ENCODE measurements at regions not wholly inside any gene's neighbourhood (a gene's known extent, or its start where the extent isn't known, plus 50 kb on each side); places are given as distances from the start of the nearest gene placed in this dataset.

DNA sequence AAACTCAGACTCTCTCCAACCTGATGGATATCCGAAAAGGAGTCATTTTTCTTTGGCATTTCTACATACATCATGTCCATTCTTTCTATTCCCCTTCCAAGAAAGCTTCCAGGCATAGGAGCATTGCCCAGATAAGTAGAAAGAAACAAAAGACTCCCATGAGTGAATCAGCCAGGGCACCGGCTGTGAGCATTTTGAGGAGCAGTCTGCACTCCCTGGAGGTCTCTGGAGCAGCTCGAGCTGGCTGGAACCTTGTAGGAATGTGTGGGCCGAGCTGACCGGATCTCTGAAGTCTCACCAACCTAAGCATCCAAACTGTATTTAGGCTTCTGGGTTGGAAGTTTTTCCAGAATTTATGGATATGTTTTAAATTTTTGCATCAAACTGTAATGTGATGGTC is 161.4 kb upstream of the TRPC7 start:
- no peak for ATAC-seq

DNA sequence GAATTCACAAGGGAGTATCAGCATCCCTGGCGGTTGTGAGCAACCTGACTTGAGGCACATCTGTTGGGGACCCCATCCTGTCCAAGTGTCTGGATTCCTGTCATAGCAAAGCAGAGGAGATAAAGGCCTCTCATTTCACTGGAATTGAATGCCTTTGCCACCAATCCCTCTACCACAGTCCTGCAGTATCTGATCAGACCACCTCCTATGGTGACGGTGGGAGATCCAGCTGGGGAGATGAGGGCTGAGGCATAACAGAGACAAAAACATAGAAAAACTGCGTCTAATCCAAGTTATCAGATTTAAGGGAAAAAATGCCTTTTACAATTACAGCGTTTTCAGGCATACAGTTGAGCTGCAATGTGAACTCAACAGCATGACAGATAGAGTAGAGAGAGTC is 160.7 kb upstream of the TRPC7 start:
- ATAC-seq = no peak

DNA sequence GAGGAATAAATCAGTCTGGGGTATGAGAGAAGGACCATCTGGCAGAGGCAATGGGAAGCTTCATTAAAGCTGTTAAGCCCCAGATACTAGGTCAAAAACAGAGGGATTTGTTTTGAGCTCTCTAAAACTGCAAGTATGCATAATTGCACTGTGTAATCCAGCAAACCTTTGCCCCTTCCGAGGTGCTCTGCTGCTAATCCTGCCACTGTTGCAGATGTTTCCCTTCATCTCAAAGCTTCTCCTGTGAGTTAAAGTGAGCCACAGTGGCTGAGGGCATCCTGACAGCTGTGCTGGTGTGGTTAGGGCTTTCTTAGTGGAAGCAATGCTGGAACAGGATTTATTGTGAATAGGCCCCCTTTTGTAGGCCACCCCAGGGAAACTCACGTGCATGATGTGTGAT is 160.3 kb upstream of the TRPC7 start:
- no peak for ATAC-seq

DNA sequence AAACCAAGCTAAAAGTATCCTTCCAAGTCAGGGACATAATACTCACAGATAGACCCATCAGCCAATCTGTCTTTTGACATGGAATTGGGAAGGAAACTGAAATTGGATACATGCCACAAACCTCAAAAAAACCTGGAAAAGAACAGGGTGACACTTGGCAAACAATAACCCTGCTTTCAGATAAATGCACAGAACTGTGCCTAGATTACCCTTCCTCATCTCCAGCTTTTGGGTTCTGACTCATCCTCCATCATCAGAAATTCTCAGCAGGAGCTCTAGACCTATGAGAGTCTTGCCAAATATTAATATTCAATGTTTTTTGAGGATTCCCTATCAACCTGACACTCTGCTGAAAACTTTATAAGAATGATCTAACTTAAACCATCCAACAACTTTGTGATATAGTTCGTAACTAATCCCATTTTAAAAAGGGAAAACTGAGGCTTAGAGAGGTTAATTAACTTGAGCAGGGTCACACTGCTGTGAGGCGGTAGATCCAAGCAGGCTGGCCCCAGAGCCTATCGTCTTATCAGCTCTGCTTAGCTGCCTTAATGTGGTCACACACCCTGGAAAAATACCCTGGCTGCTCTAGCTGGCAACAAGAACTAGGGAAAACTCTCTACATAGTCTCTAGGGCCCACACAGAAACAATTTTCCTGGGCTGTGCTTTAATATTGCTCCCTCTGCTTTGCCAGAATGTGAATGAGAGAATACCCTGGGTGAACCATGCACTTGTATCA is 157.0 kb upstream of the TRPC7 start:
- no peak for ATAC-seq

DNA sequence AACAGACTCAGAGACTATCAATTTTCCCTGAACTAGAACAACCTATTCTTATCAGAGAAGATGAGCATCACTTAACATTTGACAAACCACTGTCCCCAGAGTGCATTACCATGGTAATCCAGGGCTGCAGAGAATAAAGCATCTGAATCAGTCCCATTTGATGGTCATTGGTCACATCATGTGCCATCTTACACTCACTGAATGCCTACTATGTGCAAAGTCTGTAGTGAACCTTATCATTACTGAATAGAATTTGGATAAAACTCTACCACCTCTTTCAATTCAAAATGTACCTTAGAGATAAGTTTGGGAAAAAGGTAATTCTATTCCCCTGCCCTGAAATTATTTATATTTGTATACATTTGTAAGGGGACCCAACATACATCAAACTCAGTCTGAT is 156.4 kb upstream of the TRPC7 start:
- no peak for ATAC-seq

DNA sequence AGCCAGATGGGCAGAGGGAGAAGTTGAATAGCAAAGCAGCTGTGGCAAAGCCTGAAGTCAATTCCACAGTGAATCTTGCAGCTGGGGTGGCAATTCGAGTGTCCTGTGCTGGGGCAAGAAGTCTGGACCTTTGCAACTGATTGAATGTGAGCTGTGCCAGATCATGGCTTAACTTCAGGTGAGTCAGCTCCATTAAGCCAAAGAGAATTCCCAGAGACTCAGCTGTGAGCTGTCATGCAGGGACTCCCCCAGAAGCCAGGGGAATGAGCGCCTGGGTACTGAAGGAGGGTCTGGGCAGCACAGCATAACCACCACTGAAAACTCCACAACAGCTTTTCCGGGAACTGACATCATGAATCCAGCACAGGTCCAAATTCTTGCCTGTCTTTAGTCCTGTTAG is 153.5 kb upstream of the TRPC7 start:
- ATAC-seq = no peak

DNA sequence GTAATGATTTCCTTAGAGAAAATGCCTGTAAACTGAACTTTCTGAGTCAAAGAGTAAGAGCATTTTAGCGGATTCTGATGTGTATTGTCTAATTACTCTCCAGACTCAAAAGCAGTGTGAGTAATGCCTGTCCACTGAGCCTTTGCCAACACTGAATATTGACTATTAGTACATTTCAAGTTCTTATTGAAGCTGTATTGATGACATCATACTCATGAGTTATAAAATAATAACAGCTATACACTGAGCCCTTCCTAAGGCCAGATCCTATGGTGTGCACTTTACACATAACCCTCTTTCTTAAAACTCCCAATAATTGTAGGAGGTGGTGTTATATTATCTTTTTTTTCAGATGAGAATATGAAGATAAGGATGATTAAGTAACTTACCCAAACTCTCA is 152.8 kb upstream of the TRPC7 start:
- ATAC-seq = no peak

DNA sequence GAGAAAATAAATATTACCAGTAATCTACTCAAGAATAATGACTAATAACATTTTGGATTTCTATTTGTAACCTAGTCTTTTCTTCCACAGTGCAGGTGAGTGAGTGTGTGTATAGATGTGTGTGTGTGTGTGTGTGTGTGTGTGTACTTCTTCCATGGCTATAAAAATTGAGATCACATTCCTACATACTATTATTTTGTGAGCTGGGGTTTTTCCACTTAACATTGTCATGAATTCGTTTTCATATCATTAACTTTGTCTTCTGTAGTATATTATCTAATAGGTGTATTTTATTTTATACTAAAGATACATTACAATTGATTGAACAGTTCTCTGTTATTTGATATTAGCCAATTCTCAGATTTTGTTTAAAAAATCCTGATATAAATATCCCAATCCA is 152.4 kb upstream of the TRPC7 start:
- ATAC-seq = no peak

DNA sequence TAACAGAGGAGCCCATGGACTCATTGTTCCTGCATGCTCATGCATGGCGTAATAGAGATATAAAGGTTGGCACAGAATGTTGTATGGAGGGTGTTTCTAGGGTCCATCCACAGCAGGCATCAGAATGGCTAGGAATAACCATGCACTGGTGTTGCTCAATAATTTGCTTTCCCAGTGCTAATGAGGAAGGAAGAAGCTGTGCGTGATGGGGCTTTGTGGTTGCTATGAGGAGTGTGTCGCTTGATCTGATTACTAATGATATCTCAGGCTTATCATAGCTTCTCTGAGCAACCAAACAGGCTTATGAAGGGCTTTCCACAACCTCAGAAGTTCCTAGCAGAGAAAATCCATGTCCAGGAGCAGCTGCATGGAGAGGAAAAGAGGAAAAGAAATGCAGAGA is 151.3 kb upstream of the TRPC7 start:
- no peak for ATAC-seq

DNA sequence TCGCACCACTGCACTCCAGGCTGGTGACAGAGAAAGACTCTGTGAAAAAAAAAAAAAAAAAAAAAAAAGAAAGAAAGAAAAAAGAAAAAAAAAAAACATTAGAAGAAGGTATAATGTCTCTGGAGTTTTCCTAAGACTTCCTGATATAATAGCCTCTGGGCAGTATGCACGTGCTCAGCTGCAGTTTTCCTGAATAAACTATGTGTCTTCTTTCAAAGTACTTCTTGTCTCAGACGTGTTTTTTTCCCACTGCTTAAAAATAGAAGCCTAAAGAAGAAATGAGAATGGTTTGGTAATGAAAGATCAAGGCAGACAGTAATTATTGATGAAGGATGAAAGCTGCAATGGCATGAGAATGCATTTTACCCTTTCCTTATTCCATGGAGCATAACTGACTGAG is 148.1 kb upstream of the TRPC7 start:
- ATAC-seq = no peak

DNA sequence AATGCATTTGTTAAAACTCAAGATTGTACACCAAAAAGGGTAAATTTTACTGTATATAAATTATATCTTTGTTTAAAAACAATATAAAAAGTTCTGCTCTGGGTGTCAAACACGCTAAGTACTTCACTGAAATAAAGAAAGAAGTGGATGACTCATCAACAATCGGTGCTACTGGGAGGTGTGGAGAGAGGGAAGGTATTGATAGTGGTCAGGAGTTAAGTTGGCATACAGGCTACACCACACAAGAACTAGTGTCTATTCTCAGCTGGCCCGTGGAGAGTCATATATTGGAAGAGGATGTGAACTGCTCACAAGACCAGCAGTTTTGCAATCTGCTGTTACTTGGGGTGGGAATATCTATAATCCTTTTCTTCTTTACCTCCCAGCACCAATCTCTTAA is 145.7 kb upstream of the TRPC7 start:
- ATAC-seq = no peak

DNA sequence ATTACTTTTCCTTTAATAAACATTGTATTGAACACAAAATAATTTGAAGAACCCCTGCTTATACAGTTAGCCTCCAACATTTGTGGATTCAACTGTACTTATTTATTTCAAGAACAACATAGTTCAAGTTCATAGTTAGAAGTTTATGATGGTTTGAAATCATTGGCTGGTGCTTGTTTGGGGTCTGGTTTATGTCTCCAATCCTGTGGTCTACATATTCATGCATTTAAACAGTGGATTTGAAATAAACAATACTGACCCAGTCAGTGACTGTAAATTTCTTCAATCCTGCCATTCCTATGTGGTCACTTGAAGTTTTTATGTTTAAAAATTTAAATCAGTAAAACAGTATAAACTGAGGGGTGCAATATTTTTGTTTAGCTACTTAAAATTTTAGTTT is 145.1 kb upstream of the TRPC7 start:
- no peak for ATAC-seq

DNA sequence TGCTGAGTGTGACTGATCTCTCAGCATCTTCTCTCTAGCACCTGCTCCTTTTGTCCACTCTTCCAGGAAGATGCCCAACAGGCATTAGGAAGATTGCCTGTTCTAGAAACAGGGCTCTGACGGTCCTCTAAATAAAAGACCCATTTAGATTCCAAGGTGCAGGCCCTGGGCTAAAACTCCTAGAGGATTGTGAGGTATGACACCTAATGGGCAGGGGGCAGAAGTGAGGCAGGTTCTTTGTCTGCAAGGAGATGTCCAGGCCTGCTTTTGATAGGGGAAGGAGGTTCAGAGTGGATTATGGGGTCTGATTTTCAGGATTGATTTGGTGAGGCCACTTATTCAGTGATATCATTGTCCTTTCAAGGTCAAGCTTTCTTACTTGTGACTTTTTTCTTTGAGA is 140.8 kb upstream of the TRPC7 start:
- no peak for ATAC-seq

DNA sequence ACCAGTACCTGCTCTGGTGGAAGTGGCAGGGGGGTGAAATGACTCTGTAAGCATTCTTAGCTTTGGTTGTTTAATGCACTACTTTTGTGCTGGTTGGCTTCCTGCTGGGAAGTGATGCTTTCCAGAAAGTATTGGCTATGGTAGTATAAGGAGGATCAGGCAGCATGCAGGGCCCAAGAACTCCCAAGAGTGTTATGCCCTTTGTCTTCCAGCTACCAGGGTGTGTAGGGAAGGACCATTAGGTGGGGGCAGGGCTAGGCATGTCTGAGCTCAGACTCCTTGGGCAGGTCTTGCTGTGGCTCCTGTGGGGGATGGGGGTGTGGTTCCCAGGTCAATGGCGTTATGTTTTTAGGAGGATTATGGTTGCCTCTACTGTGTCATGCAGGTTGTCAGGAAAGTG is 135.8 kb upstream of the TRPC7 start:
- no peak for ATAC-seq

DNA sequence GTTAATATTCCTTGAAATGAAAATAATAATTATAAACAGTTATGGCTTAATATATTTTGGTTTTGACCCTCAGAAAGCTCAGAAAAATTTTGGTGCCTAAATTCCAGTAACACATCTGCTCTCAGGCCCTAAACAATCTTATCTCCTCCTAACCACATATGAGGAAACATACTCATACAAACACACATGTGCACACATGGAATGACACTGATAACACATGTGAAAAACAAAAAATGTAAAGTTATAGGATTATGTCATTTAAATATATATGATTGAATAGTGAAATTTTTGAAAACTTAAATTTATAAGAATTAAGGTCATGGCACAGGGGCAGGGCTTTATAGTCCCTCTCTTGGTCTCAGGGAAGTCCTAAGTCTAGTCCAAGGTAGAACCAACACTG is 127.2 kb upstream of the TRPC7 start:
- no peak for ATAC-seq

DNA sequence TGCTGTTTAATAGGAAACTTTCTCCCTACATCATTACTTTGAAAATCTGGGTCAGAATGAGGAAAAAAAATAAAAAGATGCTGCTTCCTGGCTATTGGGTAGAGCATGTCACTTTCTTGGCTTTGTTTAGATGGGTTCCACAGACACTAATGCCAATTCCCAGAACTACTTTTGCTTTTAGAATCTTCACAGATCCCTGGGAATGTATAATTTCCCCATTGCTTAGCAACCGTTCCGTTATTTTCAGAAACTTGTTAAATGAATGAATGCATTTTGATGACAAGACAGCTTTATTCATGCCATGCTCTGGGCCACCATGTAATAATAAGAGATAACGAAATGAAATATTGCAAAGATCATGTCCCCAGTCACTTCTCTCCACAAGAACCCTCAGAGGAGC is 126.5 kb upstream of the TRPC7 start:
- no peak for ATAC-seq

DNA sequence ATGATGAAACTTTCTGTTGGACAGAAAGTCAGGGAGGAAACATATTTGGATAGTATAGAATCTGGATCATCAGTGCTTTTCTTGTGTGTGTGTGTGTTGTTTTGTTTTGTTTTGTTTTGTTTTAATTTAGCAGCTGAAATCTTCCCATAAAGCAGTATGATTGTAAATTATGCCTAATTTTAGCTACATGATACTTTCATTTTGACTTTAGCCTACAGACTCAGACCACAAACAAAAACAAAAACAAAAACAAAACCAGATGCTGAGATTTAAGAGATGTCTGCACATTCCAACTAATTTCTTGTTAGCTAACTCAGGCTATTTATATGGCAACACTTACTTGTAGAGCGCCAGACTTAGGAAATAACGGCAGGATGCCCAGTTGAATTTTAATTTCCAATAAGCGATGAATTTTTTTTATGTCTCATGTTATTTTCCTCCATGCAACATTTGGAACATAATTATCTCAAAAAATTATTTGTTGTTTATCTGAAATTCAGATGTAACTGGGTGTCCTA is 119.5 kb upstream of the TRPC7 start:
- ATAC-seq = no peak

DNA sequence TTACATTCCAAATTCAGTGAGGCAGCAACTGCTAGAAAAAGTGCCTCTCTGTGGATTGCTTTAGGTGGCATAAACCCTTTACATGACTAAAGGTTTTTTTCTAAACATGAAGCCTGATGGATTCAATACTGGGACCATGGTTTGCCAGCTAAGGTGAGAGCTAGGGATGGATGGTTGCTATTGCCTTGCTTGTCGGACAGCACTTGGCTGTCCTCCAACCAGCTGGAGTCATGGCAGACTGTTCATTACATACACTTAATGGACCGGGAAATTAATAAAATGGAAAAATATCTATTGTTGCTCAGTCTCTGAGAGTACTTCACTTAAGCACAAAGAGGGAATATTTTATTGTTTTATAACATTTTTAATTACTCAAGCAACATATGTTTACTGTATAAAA is 116.9 kb upstream of the TRPC7 start:
- ATAC-seq = no peak

DNA sequence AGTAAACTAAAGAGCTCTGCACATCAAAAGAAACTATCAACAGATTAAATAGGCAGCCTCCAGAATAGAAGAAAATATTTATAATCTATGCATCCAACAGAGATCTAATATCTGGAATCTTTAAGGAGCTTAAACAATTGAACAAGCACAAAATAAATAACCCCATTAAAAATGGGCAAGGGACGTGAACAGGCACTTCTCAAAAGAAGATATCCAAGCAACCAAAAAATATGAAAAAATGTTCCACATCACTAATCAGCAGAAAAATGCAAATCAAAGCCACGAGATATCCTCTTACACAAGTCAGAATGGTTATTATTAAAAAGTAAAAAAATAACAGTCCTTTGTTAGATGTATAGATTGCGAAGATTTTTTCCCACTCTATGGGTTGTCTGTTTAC is 109.1 kb upstream of the TRPC7 start:
- ATAC-seq = no peak

DNA sequence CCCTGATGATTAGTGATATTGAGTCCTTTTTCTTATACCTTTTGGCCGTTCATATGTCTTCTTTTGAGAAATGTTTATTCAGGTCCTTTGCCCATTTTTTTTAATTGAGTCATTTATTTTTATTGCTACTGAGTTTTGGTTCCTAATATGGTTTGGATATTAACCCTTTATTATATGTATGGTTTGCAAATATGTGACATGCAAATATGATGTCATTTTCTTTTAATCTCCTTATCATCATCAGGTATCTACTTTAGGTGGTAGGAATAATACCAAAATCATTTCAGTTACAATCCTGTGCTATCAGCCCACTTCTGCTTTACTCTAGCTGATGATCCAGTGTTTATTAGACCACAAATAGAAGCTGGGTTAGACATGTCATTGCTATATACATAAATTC is 102.3 kb upstream of the TRPC7 start:
- no peak for ATAC-seq

DNA sequence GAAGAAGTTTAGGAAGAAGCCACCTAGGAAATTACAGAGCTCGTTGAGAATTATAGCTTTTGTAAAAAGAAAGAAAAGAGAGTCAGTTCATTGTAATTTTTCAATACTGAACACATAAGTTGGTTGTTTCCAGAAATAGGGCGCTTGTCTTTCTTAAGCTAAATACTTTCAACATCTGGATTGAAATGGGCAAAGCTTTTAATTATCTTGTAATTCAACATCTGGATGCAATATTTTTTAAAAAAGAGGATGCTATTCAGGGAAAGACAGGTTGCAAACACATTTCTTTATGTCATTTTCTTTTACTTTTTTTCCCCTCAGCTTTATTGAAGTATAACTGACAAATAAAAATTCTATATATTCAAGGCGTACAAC is 100.7 kb upstream of the TRPC7 start:
- no peak for ATAC-seq

DNA sequence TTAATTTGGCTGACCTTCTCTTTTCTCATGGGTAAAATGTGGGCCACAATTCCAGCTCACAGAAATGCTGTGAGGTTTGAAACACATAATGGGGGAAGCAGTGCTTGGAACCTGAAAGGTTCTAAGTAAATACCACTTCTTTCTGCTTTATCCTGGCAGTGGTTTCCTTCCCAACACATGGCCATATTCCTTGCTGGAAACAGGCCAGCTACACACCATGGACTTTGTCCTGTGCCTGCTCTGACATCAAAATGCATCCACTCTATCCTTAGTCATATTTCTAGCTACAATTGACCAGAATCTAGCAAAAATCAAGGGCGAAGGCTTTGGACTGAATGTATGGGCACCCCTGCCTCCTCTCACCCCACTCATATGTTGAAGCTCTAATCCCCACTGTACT is 93.1 kb upstream of the TRPC7 start:
- ATAC-seq = no peak

DNA sequence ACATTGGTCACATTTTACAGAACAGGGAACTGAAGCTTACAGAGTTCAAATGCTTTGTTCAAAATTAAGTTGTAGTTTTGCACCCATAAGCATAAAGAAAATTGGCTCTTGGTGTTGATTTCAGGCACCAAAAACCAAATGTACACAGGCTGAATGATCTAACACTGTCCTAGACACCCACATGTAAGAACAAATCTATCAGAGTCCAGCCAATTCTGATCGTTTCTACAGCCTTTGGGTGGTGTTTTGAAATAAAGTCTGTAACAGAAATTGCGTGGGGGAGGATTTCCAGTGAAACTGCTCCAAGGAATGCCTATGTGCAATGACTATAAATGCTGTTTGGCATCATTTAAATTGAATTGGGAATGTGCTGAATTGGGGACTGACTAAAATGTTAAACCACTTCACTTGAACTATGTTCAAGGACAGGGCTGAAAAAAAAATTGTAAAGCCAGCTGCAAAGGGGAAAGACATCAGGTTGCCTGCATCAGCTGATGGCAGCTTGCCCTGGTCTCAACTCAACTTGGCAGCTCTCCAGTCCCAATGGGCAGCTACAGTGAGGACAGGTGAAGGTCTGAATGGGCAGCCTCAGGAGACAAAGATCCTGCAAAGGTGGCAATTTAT is 92.2 kb upstream of the TRPC7 start:
- ATAC-seq = no peak

DNA sequence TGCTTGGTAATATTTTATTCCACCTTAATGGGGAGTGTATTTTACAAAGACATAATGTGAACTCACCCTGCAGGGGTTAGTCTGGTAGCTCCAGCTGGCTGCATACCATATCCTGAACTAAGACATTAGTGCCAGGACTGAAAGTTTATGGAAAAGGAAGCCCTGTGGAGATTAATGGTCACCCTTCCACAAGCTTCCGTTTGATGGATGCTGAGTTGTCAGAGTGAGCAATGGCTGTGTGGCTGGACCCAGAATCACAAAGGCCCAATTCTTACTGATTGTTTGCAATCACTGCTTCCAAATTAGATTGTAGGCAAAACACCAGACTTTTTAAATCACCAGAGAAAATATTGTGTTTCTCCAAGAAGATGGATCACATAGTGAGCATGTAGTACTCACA is 90.1 kb upstream of the TRPC7 start:
- ATAC-seq = no peak
